ENCODE measurements at regions not wholly inside any gene's neighbourhood (a gene's known extent, or its start where the extent isn't known, plus 50 kb on each side); places are given as distances from the start of the nearest gene placed in this dataset.

- TF ChIP-seq CTCF (conservative IDR thresholded peaks at IDR 0.05 in 1 of 2, IDR thresholded peaks at IDR 0.05 in 1 of 2; ENCODE audit: low read depth in 1 of 2, low read length in 2 of 2): no peak
- no peak for TF ChIP-seq EZH2 (IDR thresholded peaks at IDR 0.05; ENCODE audit: low read length, missing control alignments)
Measured at GRCh38 chr21:26388731-26389231, 184.3 kb downstream of the CYYR1 start.

Data from fibroblast of lung (primary cell).